Brain pericyte (primary cell): ENCODE measurements at regions not wholly inside any gene's neighbourhood (a gene's known extent, or its start where the extent isn't known, plus 50 kb on each side); places are given as distances from the start of the nearest gene placed in this dataset.

Experiments
- DNase-seq: peaks from one replicate; pipeline ENCODE4 v3.0.0-alpha.2; 2012; ENCODE audit warnings: low read depth, low spot score

DNA sequence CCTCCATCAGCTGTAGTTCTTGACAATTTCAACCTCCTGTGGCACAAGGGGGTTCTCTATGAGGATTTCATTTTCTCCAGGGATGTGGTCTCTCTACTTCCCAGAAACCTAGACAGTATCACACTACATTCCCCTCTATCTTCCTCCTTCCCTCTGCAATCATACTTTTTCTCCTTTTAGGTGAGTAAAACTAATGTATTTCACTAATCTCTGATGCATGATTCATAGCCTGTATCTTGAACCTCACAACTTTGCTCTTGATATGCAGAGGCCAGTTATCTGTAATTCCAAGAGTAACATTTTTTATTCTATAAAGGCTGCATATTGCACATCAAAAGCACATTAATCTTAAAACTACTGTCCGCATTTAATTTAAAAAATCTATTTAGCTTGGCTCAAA, 449.6 kb downstream of the RFPL4B start:
- no peak for DNase-seq

DNA sequence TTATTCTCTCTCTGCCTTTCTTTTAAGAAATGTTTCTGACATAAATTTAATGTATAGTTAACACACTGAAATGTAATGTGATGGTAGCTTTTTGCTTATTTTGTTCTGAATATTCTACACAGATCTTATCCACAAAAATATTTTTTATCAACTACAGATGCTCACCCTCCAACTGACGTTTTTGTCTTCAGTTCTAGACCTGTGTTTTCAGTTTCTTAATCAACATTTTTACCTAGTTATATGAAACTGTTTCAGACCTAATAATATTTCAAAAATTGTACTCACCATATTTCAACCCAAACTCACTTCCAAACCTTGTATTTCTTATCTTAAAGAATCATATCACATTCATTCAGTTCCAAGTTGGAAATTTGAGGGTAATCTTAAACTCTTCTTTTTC, 452.8 kb downstream of the RFPL4B start:
- DNase-seq: no peak

DNA sequence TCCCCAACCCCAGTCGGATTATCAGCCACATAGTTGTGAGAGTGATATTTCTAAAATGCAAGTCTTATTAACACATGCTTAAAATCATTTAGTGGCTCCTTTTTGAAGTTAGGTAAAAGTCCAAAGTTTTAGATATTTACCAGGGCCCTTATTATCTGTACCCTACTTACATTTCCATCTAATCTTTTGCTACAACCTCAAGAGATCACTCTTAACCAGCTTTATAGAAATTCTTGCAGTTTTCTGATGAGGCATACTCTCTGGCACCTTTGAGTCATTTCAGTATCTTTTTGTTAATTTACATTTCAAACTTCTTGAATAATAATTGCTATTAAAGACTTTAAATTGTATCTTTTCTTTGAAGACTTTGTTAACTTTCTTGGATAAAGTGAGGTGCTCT, 453.3 kb downstream of the RFPL4B start:
- no peak for DNase-seq

DNA sequence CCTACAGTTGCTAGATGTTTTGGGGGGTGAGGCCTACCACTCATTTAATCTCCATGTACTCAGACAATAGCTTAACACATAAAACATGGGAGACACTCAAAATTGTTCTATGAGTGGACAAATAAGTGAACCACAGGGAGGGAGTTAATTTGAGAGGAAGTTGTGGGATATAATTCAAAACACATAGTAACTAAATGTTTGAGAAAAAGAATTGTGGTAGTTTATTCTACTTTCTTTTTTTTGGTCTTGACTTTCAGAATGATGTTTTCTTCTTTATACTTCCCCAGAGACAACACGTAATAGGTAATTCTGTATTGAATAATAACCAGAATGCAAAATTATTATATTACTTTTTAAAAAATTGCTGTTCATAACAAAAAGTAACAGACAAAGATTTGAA, 453.8 kb downstream of the RFPL4B start:
- no peak for DNase-seq

DNA sequence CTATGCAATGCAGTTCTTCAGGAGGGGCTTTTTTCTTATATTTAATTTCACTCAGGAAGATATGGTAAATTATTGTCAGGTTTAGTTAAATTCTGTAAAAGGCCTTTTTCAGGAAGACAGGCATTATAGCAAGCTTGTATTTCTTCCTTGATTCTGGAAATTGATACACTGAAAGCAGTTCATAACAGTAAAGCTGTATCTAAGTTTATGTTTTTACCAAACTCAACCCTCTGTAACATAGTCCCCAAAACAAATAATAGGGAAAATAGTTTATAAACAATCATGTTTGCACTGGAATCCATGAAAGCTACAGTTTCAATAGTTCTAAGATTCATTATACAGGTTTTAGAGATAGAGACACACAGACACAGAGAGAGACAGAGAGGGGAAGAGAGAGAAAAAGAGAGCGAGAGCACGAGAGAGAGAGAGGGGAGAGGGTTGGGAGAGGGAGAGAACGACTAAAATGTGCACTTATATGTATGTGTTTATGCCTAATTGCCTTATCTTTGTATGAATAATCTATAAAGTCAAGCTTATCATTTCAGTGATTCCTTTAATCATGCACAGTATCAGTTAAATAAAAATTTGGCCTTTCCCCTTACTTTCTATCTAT, 454.4 kb downstream of the RFPL4B start:
- DNase-seq: no peak

DNA sequence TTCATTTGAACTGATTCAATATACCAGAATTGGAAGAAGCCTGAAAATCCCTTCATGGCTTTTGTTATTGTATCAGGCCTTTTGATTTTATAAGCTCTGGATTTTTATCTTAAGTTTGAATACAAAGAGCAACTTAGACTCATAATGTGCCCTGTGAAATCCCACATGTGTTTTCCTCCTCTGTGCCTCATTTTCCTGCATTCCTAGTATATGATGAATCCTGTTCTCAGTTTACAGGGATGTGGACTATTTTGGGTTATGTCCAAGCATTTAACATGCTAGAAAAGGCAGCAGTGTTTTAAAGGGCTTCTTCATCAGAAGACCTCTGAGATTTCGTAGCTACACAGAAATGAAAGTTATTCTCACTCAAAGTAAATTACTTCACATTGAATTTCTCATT, 455.0 kb downstream of the RFPL4B start:
- DNase-seq: peak; percentile 59

DNA sequence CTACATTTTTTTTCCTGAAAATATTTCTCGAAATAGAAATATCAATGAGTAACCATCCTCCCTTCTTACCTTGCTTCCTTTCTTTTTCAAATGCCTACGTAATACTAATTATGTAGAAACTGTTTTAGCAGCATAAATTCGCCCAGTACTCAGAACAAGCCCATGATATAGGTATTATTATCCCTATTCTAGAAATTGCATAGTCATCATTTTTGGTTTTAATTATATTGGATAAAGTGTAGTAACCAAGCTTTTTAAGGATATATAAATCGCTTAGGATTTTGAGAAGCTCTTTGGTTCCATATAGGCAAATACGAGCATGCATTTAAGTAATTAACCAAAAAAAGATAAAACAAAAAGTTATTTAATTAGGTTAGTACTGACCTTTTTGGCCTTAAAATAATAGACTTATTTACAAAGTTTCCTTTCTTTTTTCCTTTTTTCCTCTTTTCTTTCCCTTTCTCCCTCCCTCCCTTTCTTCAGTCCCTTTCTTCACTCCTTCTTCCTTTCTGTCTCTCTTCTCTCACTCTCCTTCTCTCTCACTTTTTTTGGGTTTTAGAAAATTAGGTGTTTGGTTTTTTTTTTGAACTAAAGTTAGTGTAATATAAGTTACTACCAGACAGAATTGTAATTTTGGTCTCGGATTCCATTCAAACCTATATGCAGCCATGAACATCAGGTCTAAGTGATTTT, 457.7 kb downstream of the RFPL4B start:
- DNase-seq: no peak

DNA sequence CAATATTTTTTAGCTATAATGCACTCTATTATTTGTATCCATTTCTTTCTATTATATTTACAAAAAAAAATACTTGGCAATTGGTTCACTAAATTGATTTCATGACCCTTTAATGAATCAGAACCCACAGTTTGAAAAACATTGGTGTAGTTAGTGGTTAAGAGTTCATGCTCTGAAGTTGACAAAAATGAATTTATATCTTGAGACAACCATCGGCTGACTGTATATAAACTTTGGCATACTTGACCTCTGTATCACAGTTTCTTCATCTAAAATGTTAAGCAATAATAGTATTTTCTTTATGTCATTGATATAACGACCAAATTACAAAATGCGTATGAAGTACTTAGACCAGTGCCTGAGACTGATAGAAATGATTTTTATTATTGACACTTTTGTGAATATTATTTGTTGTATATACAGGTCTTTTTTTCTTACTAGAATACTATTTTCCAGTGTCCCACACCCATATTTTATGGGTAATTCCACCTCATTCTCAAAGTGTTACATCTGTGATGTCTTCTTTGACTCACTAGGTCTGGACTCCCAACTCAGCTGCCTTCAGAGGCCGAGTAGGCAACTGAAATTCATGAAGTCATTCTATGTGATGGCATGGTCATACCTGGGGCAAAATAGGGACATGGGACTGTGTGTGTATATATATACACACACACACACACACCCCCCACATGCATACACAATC, 459.2 kb downstream of the RFPL4B start:
- no peak for DNase-seq

DNA sequence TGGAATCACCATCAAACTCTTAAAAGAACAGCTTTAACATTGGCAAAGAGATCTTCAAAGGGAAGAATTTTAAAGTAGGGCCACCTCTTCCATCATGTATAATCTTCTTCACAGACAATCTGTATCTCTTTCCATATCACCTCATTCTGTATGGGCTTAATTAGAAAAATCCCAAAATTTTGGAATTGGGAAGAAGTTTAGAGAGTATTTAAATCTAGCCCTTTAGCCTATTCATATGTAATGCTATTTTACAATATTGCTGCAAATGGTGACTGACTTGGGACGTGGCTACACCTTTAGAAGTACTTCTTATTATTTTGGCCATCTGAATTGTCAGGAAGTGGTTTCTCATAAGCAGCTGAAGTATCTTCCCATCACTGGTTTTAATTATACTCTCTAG, 474.3 kb downstream of the RFPL4B start:
- DNase-seq: no peak

DNA sequence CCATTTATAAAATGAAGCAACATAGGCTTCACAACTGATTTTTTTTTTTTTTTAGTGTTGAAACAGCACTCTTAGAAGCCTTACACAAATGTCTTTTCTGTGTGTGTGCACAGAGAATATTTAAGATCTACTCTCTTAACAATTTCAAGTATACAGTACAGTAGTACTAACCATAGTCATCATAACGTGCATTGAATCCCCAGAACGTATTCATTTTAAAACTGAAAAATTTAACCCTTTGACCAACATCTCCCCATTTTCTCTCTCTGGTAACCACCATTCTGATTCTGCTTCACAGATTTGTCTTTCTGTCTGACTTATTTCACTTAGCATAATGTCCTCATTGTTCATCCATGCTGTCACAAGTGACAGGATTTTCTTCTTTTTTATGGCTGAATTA, 475.6 kb downstream of the RFPL4B start:
- DNase-seq: no peak

DNA sequence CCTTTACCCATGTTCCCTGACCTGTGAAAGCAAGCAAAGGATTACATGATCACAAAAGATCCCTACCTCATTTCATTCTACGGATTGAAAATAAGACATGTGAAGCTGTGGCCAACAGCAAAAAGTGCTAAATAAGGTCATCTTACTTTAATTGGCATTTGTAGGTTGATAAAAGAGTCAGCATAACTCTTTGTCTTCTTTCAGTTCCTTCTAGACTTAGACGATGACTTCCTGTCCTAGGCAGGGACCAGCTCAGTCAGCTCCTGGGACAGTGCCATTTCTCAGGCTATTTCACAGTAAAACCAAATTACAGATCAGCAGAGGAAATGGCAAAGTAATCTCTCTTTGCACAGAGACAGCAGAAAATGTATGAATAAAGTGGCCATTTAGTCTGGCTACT, 480.7 kb downstream of the RFPL4B start:
- no peak for DNase-seq

DNA sequence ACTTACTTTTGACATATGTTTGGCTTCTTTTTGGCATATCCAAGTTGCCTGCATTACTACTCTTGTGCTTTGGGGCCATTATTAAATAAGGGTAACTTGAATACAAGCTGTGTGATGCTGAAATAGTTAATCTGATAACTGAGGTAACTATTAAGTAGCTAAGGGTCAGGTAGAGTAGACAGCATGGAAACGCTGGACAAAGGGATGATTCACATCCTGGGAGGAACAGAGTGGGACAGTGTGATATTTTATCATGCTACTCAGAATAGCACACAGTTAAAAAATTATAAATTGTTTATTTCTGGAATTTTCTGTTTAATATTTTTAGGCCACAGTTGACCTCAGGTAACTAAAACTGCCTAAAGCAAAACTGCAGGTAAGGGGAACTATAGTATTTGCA, 483.9 kb downstream of the RFPL4B start:
- no peak for DNase-seq

DNA sequence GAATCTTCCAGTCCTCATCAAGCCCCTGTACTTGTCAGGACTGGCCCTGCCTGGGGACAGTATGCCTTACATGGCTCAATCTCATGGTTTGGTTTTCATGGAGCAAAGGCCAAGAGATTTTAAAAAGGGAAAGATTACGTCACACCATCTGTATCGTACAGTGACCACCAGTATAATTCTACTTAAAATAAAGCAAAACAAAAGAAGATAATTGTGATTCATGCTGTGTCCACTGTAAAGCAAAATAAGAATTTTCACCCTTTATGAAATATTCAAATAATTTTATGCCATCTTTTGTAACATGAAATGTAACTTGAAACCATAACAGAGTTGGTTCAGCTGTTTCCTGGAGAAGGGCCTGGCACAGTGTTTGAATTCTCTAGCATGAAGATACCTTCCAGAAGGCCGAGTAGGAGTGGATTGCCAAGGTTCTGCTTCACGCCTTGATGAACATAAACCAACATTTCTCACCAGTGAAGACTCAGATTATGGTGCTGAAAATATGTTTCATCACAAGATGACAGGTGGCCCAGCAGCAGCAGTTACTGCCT, 486.5 kb downstream of the RFPL4B start:
- no peak for DNase-seq

DNA sequence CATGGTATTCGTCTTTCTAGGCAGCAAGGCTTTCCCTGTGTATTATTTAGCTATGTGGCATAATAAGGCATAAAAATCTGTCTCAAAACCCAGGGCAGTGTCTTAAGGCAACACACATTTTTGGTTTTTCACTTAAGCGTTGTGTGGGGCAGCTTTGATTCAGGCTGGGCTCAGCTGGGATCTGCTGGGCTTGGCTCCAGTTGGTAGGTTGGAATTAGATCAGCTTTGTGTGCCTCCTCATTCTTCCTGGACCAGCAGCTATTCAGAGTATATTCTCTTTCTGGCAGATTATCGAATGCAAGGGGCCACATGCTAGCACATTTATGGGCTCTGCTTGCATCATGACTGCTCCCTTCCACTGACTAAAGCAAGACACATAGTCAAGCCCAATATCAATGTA, 487.9 kb downstream of the RFPL4B start:
- no peak for DNase-seq

DNA sequence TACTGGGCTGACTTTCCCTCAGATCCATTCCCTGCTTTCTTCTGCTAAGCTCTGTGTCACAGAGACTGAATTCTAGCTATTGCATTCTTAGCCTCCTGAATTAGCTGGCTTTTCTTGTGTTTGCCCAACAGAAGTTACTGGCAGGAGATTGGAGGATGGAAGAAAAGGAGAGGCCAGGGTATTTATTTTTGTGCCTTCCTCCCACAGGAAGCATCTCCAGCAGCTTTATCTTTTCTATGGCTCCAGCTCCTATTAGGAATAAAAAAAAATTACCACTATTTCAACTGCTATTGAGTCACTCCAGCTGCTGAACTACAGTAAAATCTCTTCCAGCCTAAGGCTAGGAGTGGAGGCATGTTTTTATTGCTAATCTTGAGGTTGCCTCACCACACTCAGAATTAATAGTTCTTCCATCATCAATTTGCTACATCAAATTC, 492.4 kb downstream of the RFPL4B start:
- DNase-seq: no peak

DNA sequence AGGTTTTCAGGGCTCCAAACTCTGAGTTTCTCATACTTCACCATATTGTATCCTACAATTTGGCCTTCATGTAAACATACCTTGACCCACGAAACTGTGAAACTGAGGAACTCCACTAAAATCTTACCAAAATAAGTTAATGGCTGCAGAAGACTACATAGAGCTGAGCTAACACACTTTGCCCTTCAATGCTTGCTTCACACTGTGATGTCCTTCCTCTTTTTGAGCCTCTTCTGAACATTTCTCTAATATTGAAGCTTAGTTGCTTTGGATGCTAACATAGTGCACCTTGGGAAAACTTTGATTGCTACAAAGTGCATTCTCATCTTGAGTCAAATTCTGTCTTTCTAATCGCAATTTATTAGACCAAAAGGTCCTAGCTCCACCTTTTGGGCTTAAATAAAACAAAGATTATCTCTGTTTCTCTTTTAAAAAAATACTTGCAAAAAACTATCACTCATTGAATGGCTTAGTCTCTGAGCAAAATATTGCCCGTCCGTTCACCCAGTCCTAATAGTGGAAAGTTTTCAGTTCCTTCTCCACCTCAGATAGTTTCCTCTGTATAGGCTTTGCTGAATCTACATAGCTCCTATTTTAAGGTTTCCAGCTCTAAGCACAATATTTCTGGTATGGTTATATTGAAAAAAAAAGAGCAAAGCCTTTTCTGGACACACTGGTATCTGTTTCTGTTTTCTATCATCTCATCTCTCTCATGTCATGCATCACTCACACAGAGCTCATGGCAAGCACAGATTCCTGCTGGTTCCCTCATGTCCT, 494.6 kb downstream of the RFPL4B start:
- no peak for DNase-seq

DNA sequence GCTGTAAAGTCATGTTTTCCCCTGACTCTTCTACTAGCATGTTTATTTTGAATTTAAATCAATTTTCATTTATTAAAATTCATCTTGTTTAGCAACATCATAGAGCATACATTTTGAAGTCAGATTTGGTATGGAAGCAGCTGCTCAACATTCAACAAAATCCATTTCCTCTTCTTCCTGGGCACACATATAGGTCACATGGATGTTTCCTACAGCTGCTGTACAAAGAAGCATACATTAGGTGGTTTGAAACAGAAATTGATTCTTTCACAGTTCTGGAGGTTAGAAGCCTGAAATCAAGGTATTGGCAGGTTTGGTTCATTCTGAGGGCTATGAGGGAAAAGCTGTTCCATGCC, 495.2 kb downstream of the RFPL4B start:
- DNase-seq: no peak

DNA sequence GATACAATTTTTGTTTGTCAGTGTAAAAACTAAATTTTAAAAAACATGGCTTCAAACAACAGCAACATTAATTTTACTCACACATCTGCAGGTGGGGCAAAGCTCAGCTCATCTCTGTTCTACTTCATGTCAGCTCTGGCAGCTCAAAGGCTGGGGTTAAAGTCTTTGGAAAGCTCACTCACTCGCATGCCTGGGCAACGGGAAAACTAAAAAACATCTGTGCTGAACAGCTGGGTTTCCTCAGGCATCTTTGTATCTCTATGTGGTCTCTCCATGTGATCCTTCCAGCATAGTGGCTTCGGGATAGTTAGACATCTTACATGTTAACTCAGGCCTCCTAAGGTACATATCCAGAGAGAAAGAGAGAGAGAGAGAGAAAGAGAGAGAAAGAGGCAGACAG, 499.6 kb downstream of the RFPL4B start:
- no peak for DNase-seq

DNA sequence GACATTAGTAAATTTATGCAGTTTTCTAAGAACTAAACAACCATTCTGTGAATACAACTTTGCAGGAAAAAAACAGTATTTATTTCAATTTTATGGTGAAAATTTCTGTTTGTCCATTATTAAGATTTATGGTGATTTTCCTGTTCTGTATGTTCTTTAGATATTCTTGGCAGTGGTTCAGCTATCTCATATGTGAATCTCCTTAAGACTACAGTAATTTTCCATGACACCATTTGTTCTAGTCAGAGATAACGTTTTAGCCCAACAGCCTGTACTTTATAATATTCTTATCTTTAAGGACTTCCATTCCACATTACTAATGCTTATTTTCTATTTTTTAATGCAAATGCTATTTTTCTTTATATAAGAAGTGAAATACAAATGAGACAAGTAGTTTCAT, 504.0 kb downstream of the RFPL4B start:
- DNase-seq: no peak

DNA sequence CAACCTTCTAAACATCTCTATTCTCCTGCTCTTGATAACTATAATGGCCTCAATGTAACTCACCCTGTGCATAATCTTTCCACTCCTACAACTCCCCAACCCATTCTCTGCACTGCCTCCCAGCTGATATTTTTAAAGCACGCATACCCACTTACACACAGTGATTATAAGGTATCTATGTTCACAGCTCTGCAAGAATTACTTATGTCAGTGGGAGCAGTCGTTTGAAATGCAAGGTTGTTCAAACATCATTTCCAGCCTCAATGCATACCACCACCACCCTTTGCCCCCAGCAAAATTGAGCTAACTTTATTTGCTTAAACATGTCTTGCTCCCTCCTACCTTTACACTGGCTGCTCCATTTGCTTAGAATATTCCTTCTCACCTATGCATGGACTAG, 506.0 kb downstream of the RFPL4B start:
- no peak for DNase-seq

DNA sequence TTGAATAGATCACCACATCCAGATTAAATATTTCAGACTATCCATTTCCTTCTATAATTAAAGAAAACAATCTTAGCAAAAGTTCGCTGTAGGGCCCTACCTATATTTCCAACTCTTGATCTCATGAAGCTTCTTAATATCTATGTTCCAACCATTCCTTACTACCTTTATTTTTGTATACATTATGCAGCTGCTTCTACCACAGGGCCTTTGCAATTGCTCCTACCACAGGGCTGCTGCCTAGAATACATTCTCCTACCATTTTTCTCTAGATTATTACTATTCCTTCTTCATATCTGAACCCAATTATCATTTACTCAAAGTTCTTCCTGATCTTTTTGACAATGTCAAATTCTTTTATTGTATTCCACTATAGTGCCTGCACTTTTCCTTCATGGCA, 516.6 kb downstream of the RFPL4B start:
- DNase-seq: no peak

DNA sequence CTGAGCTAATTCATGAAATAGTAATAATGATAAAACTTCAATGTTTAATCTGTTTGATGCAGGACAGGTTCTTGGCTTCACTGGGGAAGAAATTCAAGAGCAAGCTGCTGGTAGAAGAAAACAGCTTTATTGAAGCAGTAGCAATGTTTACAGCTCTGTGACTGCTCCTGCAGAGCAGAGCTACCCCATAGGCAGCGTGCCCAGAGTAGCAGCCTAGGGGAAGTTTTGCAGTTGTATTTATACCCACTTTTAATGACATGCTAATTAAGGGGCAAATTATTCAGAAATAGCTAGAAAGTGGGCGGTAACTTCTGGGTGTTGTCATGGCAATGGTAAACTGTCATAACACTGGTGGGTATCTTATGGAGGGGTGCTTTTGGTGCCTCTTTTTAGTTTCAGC, 518.0 kb downstream of the RFPL4B start:
- DNase-seq: no peak
